Endodermal cell (in vitro differentiated cells): ENCODE measurements at regions not wholly inside any gene's neighbourhood (a gene's known extent, or its start where the extent isn't known, plus 50 kb on each side); places are given as distances from the start of the nearest gene placed in this dataset.
"Not testable (repeated sequence)": the region's sequence is repeated elsewhere in the genome, so short reads cannot be mapped to it uniquely, and the experiment has no call there.

Experiments used
- DNase-seq: peaks from one replicate; pipeline ENCODE4 v3.0.0-alpha.2; 2017
- H3K27ac ChIP-seq: 2 replicates; pipeline ENCODE4 v1.5.1; 2013; ENCODE audit warnings: mild to moderate bottlenecking, low read depth, low read length, moderate library complexity
- H3K27me3 ChIP-seq: 2 replicates; pipeline ENCODE4 v1.6.1; 2013; ENCODE audit warnings: mild to moderate bottlenecking, low read length, moderate library complexity; ENCODE audit not compliant: insufficient read depth, control insufficient read depth, poor library complexity, severe bottlenecking
- H3K36me3 ChIP-seq: 2 replicates; pipeline ENCODE4 v1.7.0; 2013; ENCODE audit warnings: mild to moderate bottlenecking, low read length, moderate library complexity; ENCODE audit not compliant: control insufficient read depth, insufficient read depth
- H3K4me1 ChIP-seq: one replicate; pipeline ENCODE4 v1.7.0; 2013; ENCODE audit warnings: low read length; ENCODE audit not compliant: control insufficient read depth, insufficient read depth
- H3K4me3 ChIP-seq: 2 replicates; pipeline ENCODE4 v1.5.1; 2013; ENCODE audit warnings: mild to moderate bottlenecking, low read length, moderate library complexity
- H3K9ac ChIP-seq: 2 replicates; pipeline ENCODE4 v1.6.1; 2013; ENCODE audit warnings: mild to moderate bottlenecking, low read length, moderate library complexity; ENCODE audit not compliant: poor library complexity, severe bottlenecking; ENCODE audit errors: extremely low read depth
- H3K9me3 ChIP-seq: 2 replicates; pipeline ENCODE4 v1.6.1; 2013; ENCODE audit warnings: mild to moderate bottlenecking, low read length, moderate library complexity; ENCODE audit not compliant: control insufficient read depth
- H3K27ac Mint-ChIP-seq: 2 replicates; pipeline ENCODE4 v1.8.0; 2020; ENCODE audit warnings: mixed read lengths
- H3K27me3 Mint-ChIP-seq: 2 replicates; pipeline ENCODE4 v1.8.0; 2021; ENCODE audit warnings: mild to moderate bottlenecking, mixed read lengths; ENCODE audit not compliant: insufficient read depth
- H3K36me3 Mint-ChIP-seq: 2 replicates; pipeline ENCODE4 v1.8.0; 2020; ENCODE audit warnings: low read depth, mixed read lengths
- H3K4me1 Mint-ChIP-seq: 2 replicates; pipeline ENCODE4 v1.8.0; 2020; ENCODE audit warnings: mixed read lengths
- H3K4me3 Mint-ChIP-seq: 2 replicates; pipeline ENCODE4 v1.8.0; 2020; ENCODE audit warnings: mild to moderate bottlenecking, moderate library complexity, mixed read lengths
- H3K9me3 Mint-ChIP-seq: 2 replicates; pipeline ENCODE4 v1.8.0; 2020; ENCODE audit warnings: mild to moderate bottlenecking, mixed read lengths
- WGBS, 2 experiments: methylation state at CpG; one replicate each; pipeline versions ENCODE4 v1.1.5 to v1.1.7; 2013; ENCODE audit warnings: missing lambda C conversion rate in 2 of 2, mixed read lengths in 1 of 2; ENCODE audit not compliant: insufficient coverage in 1 of 2, insufficient read length in 1 of 2; 5-methylcytosine and 5-hydroxymethylcytosine counted together
- TF ChIP-seq, protein P1 (sequence below): fragments of 200-600 bp; sonication (generic); conservative IDR thresholded peaks from 2 replicates; pipeline ENCODE4 v1.5.0; 2021; ENCODE audit warnings: antibody characterized with exemption, mild to moderate bottlenecking

GRCh38 chr15:54779271-54779670 lies 417.5 kb downstream of the RSL24D1 start:
- no peak overlapping the region for H3K9ac ChIP-seq
- no peaks in the 10 kb centered on the region for H3K27me3 ChIP-seq
- Mint-ChIP-seq H3K36me3 (no peaks in the 10 kb centered on the region), H3K4me3 (no peak overlapping the region), H3K27me3 (no peaks in the 10 kb centered on the region), H3K9me3 (peaks cover 34% of the 10 kb centered on the region), H3K27ac (no peak overlapping the region), H3K4me1 (no peaks in the 10 kb centered on the region)
- TF ChIP-seq, protein P1, sequence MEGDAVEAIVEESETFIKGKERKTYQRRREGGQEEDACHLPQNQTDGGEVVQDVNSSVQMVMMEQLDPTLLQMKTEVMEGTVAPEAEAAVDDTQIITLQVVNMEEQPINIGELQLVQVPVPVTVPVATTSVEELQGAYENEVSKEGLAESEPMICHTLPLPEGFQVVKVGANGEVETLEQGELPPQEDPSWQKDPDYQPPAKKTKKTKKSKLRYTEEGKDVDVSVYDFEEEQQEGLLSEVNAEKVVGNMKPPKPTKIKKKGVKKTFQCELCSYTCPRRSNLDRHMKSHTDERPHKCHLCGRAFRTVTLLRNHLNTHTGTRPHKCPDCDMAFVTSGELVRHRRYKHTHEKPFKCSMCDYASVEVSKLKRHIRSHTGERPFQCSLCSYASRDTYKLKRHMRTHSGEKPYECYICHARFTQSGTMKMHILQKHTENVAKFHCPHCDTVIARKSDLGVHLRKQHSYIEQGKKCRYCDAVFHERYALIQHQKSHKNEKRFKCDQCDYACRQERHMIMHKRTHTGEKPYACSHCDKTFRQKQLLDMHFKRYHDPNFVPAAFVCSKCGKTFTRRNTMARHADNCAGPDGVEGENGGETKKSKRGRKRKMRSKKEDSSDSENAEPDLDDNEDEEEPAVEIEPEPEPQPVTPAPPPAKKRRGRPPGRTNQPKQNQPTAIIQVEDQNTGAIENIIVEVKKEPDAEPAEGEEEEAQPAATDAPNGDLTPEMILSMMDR: no peak
- no peak for DNase-seq
- no peak overlapping the region for H3K27ac ChIP-seq
- H3K9me3 ChIP-seq: peaks cover 4% of the 10 kb centered on the region
- H3K4me3 ChIP-seq: no peak overlapping the region
- 82 to 100% methylated on average over 1 of the region's 1 CpG for WGBS, 2 experiments
- no peaks in the 10 kb centered on the region for H3K36me3 ChIP-seq
- H3K4me1 ChIP-seq: no peaks in the 10 kb centered on the region

GRCh38 chr15:54776410-54776809 lies 420.3 kb downstream of the RSL24D1 start:
- no peaks in the 10 kb centered on the region for H3K36me3 Mint-ChIP-seq
- H3K4me1 Mint-ChIP-seq: no peaks in the 10 kb centered on the region
- Histone ChIP-seq H3K36me3 (no peaks in the 10 kb centered on the region), H3K9me3 (no peaks in the 10 kb centered on the region), H3K9ac (no peak overlapping the region), H3K27me3 (no peaks in the 10 kb centered on the region), H3K4me1 (no peaks in the 10 kb centered on the region), H3K27ac (no peak overlapping the region), H3K4me3 (no peak overlapping the region)
- TF ChIP-seq, protein P1: no peak
- WGBS, 2 experiments: 77 to 95% methylated on average over 2 of the region's 2 CpGs
- DNase-seq: no peak
- H3K27me3 Mint-ChIP-seq: no peaks in the 10 kb centered on the region
- no peak overlapping the region for H3K27ac Mint-ChIP-seq
- H3K4me3 Mint-ChIP-seq: no peak overlapping the region
- H3K9me3 Mint-ChIP-seq: peaks cover 9% of the 10 kb centered on the region

DNA sequence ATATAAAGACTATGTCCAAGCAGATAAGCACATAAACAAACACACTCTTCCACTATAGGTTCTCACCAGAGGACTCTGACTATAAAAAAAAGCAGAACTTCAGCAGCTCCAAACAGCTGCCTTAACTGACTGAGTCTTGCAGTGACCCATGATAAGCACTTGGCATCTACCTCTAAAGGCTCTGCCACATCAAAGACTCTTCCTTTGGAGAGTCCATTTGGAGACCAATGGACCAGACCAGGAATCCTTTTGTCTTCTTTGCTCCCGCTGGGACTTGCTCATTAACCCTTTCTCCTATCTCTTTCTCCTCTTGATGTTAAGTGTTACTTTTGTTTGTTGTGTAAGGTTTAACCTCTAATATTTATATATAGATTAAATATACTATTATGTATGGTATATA lies 424.1 kb downstream of the RSL24D1 start:
- Mint-ChIP-seq H3K27ac (no peak overlapping the region), H3K4me1 (no peaks in the 10 kb centered on the region), H3K9me3 (no peaks in the 10 kb centered on the region), H3K4me3 (no peak overlapping the region), H3K27me3 (no peaks in the 10 kb centered on the region), H3K36me3 (no peaks in the 10 kb centered on the region)
- Histone ChIP-seq H3K36me3 (no peaks in the 10 kb centered on the region), H3K4me3 (no peak overlapping the region), H3K9me3 (no peaks in the 10 kb centered on the region), H3K4me1 (no peaks in the 10 kb centered on the region), H3K27ac (no peak overlapping the region), H3K27me3 (no peaks in the 10 kb centered on the region), H3K9ac (no peak overlapping the region)
- WGBS, 2 experiments: 50% methylated on average over 1 of the region's 1 CpG; no CpG with 5 or more reads in 1 of the 2 experiments
- no peak for DNase-seq
- TF ChIP-seq, protein P1: no peak

GRCh38 chr15:54749461-54749860 lies 447.3 kb downstream of the RSL24D1 start:
- not testable (repeated sequence) for H3K4me3 ChIP-seq, H3K9me3 ChIP-seq, H3K9ac ChIP-seq, H3K27me3 ChIP-seq, H3K27me3 Mint-ChIP-seq, H3K4me1 Mint-ChIP-seq, H3K4me1 ChIP-seq, H3K36me3 Mint-ChIP-seq, H3K27ac Mint-ChIP-seq, H3K4me3 Mint-ChIP-seq, DNase-seq, H3K27ac ChIP-seq, H3K36me3 ChIP-seq
- 87 to 93% methylated on average over 7 to 8 of the region's 8 CpGs for WGBS, 2 experiments
- peaks cover 49% of the 10 kb centered on the region for H3K9me3 Mint-ChIP-seq
